HG03520 (cell line): ENCODE measurements at regions not wholly inside any gene's neighbourhood (a gene's known extent, or its start where the extent isn't known, plus 50 kb on each side); places are given as distances from the start of the nearest gene placed in this dataset.

ENCODE experiments used
- ATAC-seq: cut with Tn5 transposase; IDR thresholded peaks from one replicate; pipeline ENCODE4 v1.9.1; 2021; ENCODE audit warnings: mild to moderate bottlenecking, moderate library complexity; ENCODE audit not compliant: unreplicated experiment

DNA sequence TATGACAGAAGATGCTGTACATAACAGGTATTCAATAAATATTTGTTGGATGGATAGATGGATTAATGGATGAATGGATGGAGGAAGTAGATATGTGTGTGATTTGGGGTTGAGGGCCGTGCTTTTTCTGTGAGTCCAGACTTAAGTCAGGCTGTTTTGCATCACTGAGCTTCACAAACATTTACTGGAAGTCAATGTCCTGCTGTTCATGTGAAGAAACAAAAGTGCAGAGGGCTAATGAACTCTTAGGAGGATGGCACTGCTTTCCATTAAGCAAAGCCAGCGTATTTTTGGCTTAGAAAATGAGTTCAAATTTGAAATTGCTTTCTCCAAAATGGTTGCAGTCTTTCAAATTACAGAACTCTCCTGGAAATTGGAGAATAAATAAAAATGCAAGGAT, 260.6 kb upstream of the SASH1 start:
- no peak for ATAC-seq

GRCh38 chr6:148082696-148083095, 259.9 kb upstream of the SASH1 start:
- ATAC-seq: no peak

DNA sequence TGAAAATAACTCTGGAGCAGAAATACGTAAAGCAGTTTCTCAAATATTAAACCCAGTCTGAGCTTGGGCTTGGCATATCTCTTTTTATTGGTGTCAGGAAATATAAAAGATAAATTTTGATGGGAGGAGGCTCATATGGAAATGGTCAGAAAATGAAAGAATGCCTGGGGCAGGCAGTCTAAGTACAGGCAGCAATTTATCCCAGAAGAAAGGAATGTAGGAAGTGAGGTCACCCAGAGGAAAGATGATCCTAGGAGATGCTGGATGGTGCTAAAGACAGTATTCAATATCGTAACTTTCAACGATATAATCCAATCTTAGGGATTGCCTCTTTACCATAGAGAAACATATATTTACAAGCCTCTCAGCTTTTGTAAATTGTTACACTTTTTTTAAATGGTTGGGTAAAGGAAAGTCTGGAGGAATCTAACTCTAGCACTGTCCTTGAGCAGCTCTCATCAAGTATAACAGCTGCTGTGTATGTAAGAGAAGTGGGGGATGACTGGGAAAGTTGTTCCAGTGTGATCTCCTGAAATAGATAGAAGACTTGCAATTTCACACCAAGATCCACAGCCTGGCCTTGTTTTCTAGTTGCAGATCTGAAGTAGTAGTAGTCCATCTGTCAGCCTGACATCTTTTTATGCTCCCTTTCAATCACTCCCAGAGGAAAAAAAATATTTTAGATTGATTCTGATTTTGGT, 256.9 kb upstream of the SASH1 start:
- no peak for ATAC-seq

- no peak for ATAC-seq
Observed at GRCh38 chr6:148086386-148086785, 256.3 kb upstream of the SASH1 start.

DNA sequence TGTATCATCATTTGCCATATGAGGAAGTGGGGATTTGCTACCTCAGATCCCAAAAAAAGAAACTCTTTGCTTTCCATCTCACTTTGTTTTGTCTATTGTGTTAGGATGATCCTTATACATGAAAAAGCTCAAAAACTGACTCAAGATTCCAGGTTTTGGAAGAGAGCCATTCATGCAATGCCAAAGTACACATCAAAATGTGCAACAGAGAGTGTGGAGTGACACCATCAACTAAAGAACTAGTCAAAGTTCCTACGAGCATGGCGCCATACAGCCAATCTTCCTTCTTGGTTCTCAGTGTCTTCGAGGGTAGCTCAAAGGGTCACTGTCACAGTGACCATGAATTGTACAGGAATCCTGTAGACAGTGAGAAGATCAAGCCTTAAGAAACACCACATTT, 255.8 kb upstream of the SASH1 start:
- ATAC-seq: no peak

GRCh38 chr6:148087659-148088058, 255.0 kb upstream of the SASH1 start:
- no peak for ATAC-seq

DNA sequence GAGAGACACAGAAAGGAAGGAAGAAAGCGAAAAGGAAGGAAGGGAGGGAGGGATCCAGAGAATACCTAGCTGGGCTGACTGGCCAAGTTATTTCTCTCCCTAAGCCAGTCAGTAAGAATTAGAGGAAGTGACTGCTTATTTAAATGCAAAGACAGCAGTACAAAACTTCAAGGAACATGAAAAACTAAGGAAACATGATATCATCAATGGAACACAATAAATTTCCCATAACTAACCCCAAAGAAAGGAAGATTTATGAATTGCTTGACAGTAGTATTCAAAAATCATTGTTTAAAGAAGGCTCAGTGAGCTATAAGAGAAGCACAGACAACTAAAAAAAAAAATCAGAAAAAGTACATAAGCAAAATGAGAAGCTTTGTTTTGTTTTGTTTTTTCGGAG, 252.3 kb upstream of the SASH1 start:
- ATAC-seq: no peak

- no peak for ATAC-seq
Observed at GRCh38 chr6:148091394-148091793, 251.2 kb upstream of the SASH1 start.

DNA sequence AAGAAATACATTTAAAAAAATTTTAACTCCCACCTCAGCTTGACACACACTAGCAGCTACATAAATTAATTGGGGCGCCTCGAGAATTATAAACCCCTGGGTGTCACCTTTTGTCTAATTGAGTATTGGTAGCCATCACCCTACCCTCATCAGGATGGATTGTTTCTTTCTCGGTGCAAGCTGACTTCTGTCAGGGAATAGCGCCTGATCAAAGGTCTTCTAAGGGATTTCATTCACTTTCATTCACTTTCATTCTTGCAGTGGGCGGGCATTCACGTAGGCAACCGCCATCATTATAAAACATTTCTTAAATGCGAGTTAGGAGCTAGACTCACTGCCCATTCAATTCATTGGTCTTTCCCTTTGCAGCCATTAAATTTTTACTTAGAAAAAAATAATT, 239.2 kb upstream of the SASH1 start:
- no peak for ATAC-seq

DNA sequence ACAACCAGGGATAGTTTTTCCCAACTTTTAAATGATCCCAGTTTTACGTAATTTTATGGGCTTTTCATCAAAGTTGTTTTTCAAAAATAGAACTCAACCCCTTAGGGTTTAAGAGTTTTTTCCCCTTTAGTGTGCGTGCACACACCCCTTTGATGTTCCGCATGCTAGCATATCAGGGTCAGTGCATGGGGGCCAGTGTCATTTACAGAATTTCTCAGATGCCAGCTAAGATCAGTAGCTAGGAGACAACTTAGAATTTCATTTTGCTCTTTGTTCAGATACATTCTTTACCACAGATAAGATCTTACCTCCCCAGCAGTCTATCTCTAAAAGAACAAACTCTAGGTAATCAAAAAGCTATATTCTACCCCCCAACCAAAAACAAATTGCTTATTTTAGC, 238.5 kb upstream of the SASH1 start:
- no peak for ATAC-seq

DNA sequence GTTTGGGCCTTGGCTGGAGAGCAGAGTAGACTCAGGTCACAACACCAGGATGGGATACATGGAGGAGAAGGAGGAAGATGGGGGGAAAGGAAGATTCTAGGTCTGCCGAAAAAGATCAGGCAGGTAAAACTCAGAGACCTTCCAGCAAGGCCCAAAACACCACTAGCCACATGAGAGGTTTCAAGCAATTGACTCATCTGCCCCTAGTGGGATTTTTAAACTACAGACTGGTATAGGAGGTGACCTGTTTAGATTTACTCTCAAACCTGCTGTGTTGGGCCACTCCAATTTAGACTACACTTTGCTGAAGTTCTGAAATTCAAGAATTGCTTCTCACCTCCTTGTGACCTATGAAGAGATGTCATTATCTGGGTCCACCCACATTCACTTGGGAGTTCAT, 236.9 kb upstream of the SASH1 start:
- ATAC-seq: no peak

GRCh38 chr6:148107911-148108310, 234.7 kb upstream of the SASH1 start:
- ATAC-seq: no peak

GRCh38 chr6:148109732-148110131, 232.9 kb upstream of the SASH1 start:
- no peak for ATAC-seq

- ATAC-seq: no peak
Observed at GRCh38 chr6:148110925-148111324, 231.7 kb upstream of the SASH1 start.

GRCh38 chr6:148112851-148113319, 229.8 kb upstream of the SASH1 start:
- no peak for ATAC-seq

GRCh38 chr6:148116001-148116400, 226.6 kb upstream of the SASH1 start:
- no peak for ATAC-seq

DNA sequence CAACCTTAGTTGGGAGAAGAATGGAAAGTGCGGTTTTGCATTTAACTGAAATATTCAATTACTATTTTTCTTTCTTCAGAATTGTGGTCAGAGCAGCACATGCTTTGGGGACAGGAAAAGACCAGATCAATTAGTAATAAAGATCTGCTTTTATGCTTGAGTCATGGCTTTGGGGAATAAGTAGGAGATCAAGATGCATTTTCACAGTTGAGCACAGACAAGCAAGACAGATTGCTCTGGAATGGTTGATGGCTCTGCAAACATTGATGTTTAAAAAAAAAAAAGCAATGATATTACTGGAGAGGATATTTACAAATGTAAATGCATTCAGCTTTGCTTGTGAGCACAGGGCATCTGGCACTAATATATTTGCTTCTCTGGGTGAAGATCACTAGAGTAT, 224.4 kb upstream of the SASH1 start:
- no peak for ATAC-seq

- no peak for ATAC-seq
Observed at GRCh38 chr6:148128014-148128730, 214.5 kb upstream of the SASH1 start.

DNA sequence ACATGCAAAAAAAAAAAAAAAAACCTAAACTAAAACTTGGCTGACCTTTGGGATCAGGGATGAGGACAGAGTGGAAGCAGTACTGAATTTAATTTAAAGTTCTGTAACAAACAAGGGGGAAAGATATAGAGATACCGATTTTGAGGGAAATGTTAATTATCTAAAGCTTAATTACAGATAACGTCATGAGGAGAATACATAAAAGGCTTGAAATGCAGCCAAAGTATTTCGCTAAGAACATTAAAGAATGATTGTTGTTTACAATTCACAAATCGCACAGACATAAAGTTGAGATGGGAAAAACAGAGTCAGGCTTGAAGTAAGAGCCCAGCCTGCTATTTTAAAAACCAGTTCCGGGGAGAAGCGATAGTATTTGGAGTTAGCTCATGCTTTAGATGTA, 208.0 kb upstream of the SASH1 start:
- no peak for ATAC-seq

DNA sequence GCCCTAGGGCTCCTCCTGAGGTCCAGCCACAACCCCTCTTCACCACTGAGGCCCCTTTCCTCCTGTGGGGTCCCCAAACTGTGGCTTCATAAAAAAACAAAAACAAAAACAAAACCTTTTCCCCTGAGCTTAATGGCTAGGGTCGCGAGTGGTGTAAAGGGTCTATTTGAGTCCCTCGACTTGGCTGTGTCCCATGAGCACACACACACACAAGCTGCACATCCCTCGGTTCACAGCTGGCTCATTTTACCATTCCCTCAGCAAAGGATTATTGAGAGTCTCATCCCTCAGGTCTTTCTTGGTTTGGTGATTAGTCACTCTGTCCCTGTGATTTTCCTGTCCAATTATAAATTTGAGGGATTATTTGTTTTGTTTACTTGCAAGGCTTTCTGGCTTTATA, 206.1 kb upstream of the SASH1 start:
- no peak for ATAC-seq

GRCh38 chr6:148137652-148138051, 205.0 kb upstream of the SASH1 start:
- no peak for ATAC-seq

GRCh38 chr6:148138573-148138972, 204.1 kb upstream of the SASH1 start:
- ATAC-seq: no peak
